Upper lobe of right lung (tissue), 1 donor: ENCODE measurements at regions not wholly inside any gene's neighbourhood (a gene's known extent, or its start where the extent isn't known, plus 50 kb on each side); places are given as distances from the start of the nearest gene placed in this dataset.

ENCODE experiments used
- ATAC-seq: fragments of 200-7000 bp; cut with Tn5 transposase; one replicate; pipeline ENCODE4 v1.9.1; 2020; ENCODE audit warnings: mild to moderate bottlenecking, moderate library complexity
- DNase-seq: peaks from one replicate; pipeline ENCODE4 v3.0.0-alpha.2; 2020
- H3K27ac ChIP-seq: fragments of 200-600 bp; one replicate; pipeline ENCODE4 v1.8.0; 2022
- H3K27me3 ChIP-seq: fragments of 200-600 bp; one replicate; pipeline ENCODE4 v1.8.0; 2022; ENCODE audit warnings: mild to moderate bottlenecking
- H3K36me3 ChIP-seq: fragments of 200-600 bp; one replicate; pipeline ENCODE4 v1.8.0; 2022
- H3K4me1 ChIP-seq: fragments of 200-600 bp; one replicate; pipeline ENCODE4 v1.8.0; 2022
- H3K4me3 ChIP-seq: fragments of 200-600 bp; one replicate; pipeline ENCODE4 v1.8.0; 2022; ENCODE audit warnings: mild to moderate bottlenecking
- H3K9me3 ChIP-seq: fragments of 200-600 bp; one replicate; pipeline ENCODE4 v1.8.0; 2022
- intact Hi-C: fragments of 100-400 bp; cut with DNase I; formaldehyde crosslinking; loops from one replicate; pipeline ENCODE4 v1.11.0; 2022
- TF ChIP-seq, protein P1 (sequence below): fragments of 200-600 bp; IDR thresholded peaks from one replicate; pipeline ENCODE4 v1.8.0; 2022; ENCODE audit warnings: antibody characterized with exemption
- donor health status: DM: no; HTN: yes; CAD: no; lungs with severe emphysema.

DNA sequence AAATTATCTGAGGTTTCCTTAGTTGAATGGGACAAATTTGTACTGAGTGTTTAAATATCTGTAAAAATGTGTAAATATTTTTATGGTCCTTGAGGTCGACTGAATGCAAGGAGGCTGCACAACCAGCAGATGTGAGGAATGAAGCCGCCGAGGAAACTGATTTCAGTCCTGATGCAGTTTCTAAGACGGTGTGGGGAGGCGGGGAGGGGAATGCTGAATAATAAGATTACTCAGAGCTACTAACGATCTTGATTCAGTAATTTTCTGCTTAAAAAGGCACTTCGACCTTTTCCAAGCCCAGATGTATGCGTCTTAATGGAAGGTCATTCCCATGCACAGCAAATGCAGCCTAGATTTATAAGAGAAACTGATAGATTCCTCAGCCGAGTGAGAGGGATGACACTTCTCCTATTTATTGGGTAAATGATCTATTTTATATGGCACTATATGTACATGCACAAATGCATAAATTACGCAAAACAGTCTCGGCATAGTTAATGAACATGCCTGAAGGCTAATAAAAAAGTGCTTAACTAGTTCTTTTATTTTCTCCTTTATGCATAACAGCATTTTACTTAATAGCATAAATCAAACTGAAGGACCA is 167.6 kb upstream of the PITRM1 start:
- TF ChIP-seq, protein P1, sequence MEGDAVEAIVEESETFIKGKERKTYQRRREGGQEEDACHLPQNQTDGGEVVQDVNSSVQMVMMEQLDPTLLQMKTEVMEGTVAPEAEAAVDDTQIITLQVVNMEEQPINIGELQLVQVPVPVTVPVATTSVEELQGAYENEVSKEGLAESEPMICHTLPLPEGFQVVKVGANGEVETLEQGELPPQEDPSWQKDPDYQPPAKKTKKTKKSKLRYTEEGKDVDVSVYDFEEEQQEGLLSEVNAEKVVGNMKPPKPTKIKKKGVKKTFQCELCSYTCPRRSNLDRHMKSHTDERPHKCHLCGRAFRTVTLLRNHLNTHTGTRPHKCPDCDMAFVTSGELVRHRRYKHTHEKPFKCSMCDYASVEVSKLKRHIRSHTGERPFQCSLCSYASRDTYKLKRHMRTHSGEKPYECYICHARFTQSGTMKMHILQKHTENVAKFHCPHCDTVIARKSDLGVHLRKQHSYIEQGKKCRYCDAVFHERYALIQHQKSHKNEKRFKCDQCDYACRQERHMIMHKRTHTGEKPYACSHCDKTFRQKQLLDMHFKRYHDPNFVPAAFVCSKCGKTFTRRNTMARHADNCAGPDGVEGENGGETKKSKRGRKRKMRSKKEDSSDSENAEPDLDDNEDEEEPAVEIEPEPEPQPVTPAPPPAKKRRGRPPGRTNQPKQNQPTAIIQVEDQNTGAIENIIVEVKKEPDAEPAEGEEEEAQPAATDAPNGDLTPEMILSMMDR, result no peak
- H3K4me1 ChIP-seq, result no peaks in the 10 kb centered on the region
- no peak overlapping the region for H3K4me3 ChIP-seq
- no peaks in the 10 kb centered on the region for H3K9me3 ChIP-seq
- no peaks in the 10 kb centered on the region for H3K27me3 ChIP-seq
- H3K36me3 ChIP-seq, result no peaks in the 10 kb centered on the region
- H3K27ac ChIP-seq, result no peak overlapping the region
- DNase-seq (no peak), ATAC-seq (no peak)
- intact Hi-C loops, result no loop called here

GRCh38 chr10:3339531-3339950 is 167.0 kb upstream of the PITRM1 start:
- H3K4me1 ChIP-seq, result no peaks in the 10 kb centered on the region
- H3K36me3 ChIP-seq, result no peaks in the 10 kb centered on the region
- no peaks in the 10 kb centered on the region for H3K27me3 ChIP-seq
- ATAC-seq, result peak; percentile 35
- intact Hi-C loops, result no loop called here
- TF ChIP-seq, protein P1, result no peak
- no peak overlapping the region for H3K4me3 ChIP-seq
- no peak overlapping the region for H3K27ac ChIP-seq
- no peak for DNase-seq
- H3K9me3 ChIP-seq, result no peaks in the 10 kb centered on the region

DNA sequence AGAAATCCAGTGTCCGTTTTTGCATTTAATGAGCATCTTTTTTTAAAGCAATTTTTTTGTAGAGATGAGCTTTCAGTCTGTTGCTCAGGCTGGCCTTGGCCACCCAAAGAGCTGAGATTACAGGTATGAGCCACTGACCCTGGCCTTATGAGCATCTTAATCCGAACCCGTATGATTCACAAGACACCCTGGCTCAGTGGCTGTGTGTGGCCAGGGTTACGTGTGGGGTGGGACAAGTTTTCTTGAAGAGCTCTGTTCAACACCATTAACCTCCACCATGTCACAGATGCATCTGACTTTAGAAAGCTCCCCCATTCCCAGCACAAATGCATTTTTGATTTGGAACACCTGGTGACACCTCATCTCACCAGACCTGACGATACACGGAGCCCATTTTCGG is 166.5 kb upstream of the PITRM1 start:
- no peak for ATAC-seq
- no peak overlapping the region for H3K4me3 ChIP-seq
- H3K4me1 ChIP-seq, result no peaks in the 10 kb centered on the region
- TF ChIP-seq, protein P1, result no peak
- intact Hi-C loops, result no loop called here
- H3K36me3 ChIP-seq, result no peaks in the 10 kb centered on the region
- no peak overlapping the region for H3K27ac ChIP-seq
- no peak for DNase-seq
- no peaks in the 10 kb centered on the region for H3K27me3 ChIP-seq
- H3K9me3 ChIP-seq, result no peaks in the 10 kb centered on the region

- no peaks in the 10 kb centered on the region for H3K36me3 ChIP-seq
- ATAC-seq (no peak), DNase-seq (no peak)
- TF ChIP-seq, protein P1, result no peak
- no peak overlapping the region for H3K27ac ChIP-seq
- H3K4me3 ChIP-seq, result no peak overlapping the region
- H3K9me3 ChIP-seq, result no peaks in the 10 kb centered on the region
- no peaks in the 10 kb centered on the region for H3K4me1 ChIP-seq
- no peaks in the 10 kb centered on the region for H3K27me3 ChIP-seq
- intact Hi-C loops, result no loop called here
These were observed 165.2 kb upstream of the PITRM1 start for GRCh38 chr10:3337741-3338140.

- intact Hi-C loops, result no loop called here
- Histone ChIP-seq H3K4me3 (no peak overlapping the region), H3K9me3 (no peaks in the 10 kb centered on the region), H3K27me3 (no peaks in the 10 kb centered on the region), H3K36me3 (no peaks in the 10 kb centered on the region), H3K27ac (no peak overlapping the region), H3K4me1 (no peaks in the 10 kb centered on the region)
- DNase-seq (no peak), ATAC-seq (no peak)
- TF ChIP-seq, protein P1, result no peak
These were observed 164.2 kb upstream of the PITRM1 start for GRCh38 chr10:3336673-3337293.

GRCh38 chr10:3333426-3333825 is 160.8 kb upstream of the PITRM1 start:
- no peaks in the 10 kb centered on the region for H3K27me3 ChIP-seq
- no peak overlapping the region for H3K4me3 ChIP-seq
- ATAC-seq (no peak), DNase-seq (no peak)
- intact Hi-C loops, result no loop called here
- TF ChIP-seq, protein P1, result no peak
- no peaks in the 10 kb centered on the region for H3K9me3 ChIP-seq
- no peaks in the 10 kb centered on the region for H3K4me1 ChIP-seq
- H3K27ac ChIP-seq, result no peak overlapping the region
- no peaks in the 10 kb centered on the region for H3K36me3 ChIP-seq
